Ovary (tissue), 3 donors: ENCODE measurements at regions not wholly inside any gene's neighbourhood (a gene's known extent, or its start where the extent isn't known, plus 50 kb on each side); places are given as distances from the start of the nearest gene placed in this dataset.

Experiments used
- EP300 ChIP-seq: sonication (generic); formaldehyde crosslinking; IDR thresholded peaks from one replicate; pipeline ENCODE4 v1.6.1; 2017; ENCODE audit warnings: antibody characterized with exemption
- POLR2A ChIP-seq: fragments of 450-650 bp; IDR thresholded peaks from one replicate; pipeline ENCODE4 v1.6.1; 2017; ENCODE audit warnings: antibody characterized with exemption, mild to moderate bottlenecking, moderate library complexity
- TF ChIP-seq, protein P1 (sequence below), 3 donors: fragments of 450-650 bp in 2 of 3; fragments of 200-600 bp in 1 of 3; IDR thresholded peaks; one replicate each; pipeline versions ENCODE4 v1.5.1 to v1.8.0; 2016 to 2022; ENCODE audit warnings: antibody characterized with exemption in 3 of 3, mild to moderate bottlenecking in 1 of 3
- donor health status: DM: no; HTN: no; CAD: no.

DNA sequence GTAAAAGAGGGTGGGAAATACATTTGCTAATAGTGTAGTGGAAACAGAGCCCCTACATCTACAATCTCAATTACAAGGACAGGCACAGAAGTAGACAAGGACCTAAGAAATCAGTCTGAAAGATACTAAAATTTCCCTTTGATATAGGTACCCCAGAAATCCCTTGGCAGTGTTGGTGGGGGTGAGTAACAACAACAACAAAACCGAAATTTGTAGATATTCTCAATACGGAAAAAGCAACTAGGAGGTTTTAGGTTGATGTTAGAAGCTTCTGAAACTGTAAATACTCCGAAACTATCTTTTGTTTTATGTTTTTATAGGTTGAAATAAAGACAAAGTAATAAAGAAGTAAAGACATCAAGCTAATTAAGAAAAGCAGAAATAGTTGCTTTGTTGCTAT lies 323.1 kb upstream of the CBLB start:
- TF ChIP-seq POLR2A (no peak), EP300 (no peak)
- TF ChIP-seq, protein P1, sequence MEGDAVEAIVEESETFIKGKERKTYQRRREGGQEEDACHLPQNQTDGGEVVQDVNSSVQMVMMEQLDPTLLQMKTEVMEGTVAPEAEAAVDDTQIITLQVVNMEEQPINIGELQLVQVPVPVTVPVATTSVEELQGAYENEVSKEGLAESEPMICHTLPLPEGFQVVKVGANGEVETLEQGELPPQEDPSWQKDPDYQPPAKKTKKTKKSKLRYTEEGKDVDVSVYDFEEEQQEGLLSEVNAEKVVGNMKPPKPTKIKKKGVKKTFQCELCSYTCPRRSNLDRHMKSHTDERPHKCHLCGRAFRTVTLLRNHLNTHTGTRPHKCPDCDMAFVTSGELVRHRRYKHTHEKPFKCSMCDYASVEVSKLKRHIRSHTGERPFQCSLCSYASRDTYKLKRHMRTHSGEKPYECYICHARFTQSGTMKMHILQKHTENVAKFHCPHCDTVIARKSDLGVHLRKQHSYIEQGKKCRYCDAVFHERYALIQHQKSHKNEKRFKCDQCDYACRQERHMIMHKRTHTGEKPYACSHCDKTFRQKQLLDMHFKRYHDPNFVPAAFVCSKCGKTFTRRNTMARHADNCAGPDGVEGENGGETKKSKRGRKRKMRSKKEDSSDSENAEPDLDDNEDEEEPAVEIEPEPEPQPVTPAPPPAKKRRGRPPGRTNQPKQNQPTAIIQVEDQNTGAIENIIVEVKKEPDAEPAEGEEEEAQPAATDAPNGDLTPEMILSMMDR (IDR thresholded peaks at IDR 0.05), result no peak
